ENCODE measurements at regions not wholly inside any gene's neighbourhood (a gene's known extent, or its start where the extent isn't known, plus 50 kb on each side); places are given as distances from the start of the nearest gene placed in this dataset.
"Not testable (repeated sequence)": the region's sequence is repeated elsewhere in the genome, so short reads cannot be mapped to it uniquely, and the experiment has no call there.

- DNase-seq (ENCODE audit: extremely low read depth in 1 of 2, low read depth in 1 of 2): no peak
These were observed 159.3 kb upstream of the JARID2 start for GRCh38 chr6:15086348-15087158.

GRCh38 chr6:15087186-15087589, 158.7 kb upstream of the JARID2 start:
- DNase-seq (ENCODE audit: extremely low read depth in 1 of 2, low read depth in 1 of 2): no peak

DNA sequence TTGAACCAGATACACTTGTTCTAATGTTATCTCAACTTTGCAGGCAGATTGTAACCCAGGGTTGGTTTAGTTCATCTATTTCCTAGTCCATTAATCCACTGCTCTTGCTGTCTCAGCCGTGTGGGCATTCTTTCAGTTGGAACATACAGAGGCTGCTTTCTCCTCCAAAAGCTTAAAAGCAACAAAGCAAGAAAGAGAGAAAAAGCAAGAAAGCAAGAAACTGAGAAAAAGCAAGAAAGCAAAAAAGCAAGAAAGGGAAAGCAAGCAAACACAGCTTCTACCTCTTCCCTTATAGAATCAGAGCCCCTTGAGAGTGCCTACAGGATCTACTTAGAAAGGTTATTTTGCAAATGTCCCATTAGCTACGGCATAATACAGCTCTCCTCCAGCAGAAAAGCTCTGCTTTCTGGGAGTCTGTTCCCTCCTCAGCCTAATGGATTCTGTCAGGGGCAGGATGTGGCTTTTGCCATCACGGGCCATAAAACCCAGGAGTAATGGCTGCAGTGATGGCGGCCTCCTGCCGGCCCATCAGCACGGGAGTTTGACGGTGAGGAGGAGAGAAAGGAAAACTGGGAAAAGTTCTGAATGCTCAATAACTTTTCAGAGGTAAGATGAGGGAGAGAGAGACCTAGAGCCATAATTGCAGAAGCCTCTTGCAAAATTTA, 156.8 kb upstream of the JARID2 start:
- DNase-seq (ENCODE audit: extremely low read depth in 1 of 2, low read depth in 1 of 2): no peak

- no peak for DNase-seq (ENCODE audit: extremely low read depth in 1 of 2, low read depth in 1 of 2)
These were observed 156.2 kb upstream of the JARID2 start for GRCh38 chr6:15089569-15090144.

DNA sequence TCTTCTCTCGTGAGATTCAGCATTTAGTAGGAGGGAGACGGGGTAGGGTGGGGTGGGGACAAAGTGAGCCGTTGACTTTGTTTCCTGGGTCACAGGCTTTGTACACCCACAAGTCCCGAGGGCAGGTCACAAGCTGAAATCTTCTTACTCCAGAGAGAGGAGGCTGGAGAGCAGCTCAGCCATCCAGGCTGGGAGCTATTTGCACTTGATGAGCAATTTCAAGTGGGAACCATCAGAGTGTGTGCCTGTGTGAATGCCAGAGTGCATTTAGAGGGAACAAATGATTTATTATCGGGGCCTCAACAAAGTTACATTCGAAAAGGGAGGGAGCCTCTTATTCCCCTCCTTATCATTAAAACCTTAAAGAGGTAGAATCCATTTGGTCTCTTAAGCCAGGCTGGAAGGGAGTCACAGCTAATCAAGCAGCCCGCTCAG, 155.7 kb upstream of the JARID2 start:
- no peak for DNase-seq (ENCODE audit: extremely low read depth in 1 of 2, low read depth in 1 of 2)

DNA sequence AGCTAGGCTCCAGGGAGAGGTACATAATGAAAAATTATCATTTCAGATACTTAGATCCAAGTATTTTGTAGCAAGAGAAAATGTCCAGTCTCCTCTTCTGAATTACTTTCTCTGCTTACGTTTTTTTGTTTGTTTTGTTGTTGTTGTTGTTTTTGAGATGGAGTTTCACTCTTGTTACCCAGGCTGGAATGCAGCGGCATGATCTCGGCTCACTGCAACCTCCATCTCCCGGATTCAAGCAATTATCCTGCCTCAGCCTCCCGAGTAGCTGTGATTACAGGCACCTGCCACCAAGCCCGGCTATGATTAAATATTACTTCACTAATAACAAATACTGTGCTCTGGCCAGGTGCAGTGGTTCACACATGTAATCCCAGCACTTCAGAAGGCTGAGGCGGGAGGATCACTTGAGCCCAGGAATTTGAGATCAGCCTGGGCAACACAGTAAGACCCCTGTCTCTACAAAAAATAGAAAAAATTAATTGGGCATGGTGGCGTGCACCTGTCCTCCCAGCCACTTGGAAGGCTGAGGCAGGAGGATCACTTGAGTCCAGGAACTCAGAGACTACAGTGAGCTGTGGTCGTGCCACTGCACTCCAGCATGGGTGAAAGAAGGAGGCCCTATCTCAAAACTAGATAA, 155.0 kb upstream of the JARID2 start:
- no peak for DNase-seq (ENCODE audit: extremely low read depth in 1 of 2, low read depth in 1 of 2)

GRCh38 chr6:15096894-15097837, 148.7 kb upstream of the JARID2 start:
- no peak for DNase-seq (ENCODE audit: extremely low read depth in 1 of 2, low read depth in 1 of 2)

GRCh38 chr6:15101130-15101529, 144.7 kb upstream of the JARID2 start:
- no peak for DNase-seq (ENCODE audit: extremely low read depth in 1 of 2, low read depth in 1 of 2)

DNA sequence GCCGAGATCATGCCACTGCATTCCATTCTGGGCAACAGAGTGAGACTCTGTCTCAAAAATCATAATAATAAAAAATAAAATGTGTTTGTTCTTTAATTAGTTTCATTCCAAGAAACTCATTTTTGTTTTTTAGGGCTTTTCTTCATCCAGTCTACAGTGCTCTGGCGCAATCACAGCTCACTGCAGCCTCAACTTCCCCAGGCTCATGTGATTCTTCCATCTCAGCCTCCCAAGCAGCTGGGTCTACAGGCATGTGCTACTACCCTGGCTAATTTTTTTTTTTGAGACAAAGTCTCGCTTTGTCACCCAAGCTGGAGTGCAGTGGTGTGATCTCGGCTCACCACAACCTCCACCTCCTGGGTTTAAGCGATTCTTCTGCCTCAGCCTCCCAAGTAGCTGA, 143.6 kb upstream of the JARID2 start:
- DNase-seq (ENCODE audit: extremely low read depth in 1 of 2, low read depth in 1 of 2): no peak

DNA sequence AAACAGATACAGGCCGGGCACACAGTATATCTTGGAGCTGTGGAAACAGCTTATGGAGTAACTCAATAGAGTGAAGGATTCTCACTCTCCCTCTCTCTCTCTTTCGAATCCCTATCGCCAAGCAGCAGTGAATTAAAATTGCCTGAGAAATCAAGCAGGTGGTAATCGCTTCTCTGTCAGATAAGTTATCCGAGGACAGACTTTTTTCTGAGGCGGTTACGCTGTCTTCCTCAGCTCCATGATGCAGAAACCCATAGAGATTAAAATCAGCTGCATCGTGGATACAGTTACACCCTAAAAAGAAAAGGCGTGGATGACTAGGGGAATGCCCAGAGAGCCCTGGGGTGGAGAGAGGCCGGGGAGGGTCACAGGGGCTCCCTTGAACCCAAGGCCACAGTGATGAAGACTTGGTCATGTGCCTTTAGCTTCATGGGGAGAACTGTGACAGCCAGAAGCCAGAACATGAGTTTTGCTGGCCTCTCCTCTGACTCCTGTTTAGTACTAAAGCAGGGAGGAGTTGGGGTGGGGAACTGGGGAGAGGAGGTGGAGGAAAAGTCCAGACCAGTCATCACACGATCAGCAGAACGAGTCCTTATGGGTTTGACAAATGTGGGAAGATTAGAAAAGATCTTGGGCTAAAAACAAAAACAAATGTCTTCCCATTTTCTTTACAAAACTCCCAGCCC, 138.8 kb upstream of the JARID2 start:
- no peak for DNase-seq (ENCODE audit: extremely low read depth in 1 of 2, low read depth in 1 of 2)

DNA sequence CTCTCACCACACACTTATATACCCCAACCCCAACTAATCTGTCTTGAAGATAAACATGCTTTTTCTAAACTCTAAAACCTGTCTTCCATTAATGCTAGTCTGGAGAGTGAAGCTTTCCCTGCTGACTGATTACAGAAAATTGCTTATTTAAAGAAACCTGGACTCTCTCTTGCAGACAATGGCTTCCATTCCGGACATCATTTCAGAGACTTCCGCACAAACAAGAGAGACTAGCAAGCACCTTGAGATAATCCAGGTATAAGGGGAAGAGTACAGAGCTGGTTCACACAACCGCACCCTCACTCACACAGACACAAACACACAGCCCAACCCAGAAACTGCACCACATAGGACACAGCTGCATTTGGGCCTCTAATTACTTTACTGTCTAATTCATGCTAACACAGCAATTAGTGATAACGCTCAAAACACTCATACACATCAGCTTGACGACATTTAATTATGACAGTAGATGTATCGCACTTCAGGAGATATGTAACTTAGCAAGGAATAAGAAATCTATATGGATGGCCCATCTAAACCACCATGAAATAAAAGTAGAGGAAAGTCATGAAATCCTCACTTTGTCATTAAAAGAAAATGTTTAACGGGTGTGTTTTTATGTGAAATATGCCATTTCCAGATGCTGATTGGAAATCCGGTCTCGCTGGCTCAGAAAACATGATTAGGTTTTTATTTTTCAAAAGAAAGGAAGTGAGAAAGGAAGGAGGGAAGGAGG, 138.1 kb upstream of the JARID2 start:
- no peak for DNase-seq (ENCODE audit: extremely low read depth in 1 of 2, low read depth in 1 of 2)

DNA sequence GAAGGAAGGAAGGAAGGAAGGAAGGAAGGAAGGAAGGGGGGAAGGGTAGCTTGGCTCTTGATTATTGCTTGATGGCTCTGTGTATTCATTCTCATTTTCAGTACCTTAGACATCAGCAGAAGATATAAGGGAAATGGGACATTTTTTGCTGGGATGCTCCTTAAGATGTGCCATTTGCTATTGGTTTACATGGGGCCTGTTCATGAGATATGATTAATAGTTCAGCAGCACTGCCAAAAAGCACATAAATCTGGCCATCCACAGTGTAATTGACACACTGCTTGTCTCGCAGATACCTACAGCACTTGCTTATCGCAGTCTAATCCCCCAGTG, 137.5 kb upstream of the JARID2 start:
- DNase-seq (ENCODE audit: extremely low read depth in 1 of 2, low read depth in 1 of 2): no peak

DNA sequence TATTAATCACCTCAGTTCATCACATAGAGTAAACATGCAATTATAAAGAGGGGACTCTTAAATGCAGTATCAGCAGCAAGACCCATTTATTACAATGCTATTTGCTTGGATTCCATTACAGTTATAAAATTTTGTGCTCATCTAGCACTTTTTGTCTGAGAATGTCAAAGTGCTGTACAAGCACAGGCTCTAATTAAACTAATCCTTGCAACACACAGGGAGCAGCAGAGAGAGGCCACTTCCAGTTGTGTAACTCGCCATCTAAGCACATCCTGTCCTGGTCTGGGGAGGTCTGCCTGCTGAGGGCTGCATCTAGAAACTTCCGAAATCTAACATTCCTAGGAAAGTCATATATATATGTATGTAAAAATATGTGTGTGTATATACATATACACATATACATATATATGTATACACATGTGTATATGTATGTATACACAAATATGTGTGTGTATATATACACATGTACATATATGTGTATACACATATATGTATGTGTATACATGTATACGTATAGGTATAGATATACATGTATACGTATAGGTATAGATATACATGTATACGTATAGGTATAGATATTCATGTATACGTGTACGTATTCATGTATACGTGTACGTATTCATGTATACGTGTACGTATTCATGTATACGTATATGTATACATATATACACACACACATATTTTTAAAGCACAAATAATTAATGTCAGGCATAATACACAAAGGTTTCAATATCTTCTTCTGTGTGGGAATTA, 136.4 kb upstream of the JARID2 start:
- no peak for DNase-seq (ENCODE audit: extremely low read depth in 1 of 2, low read depth in 1 of 2)

DNA sequence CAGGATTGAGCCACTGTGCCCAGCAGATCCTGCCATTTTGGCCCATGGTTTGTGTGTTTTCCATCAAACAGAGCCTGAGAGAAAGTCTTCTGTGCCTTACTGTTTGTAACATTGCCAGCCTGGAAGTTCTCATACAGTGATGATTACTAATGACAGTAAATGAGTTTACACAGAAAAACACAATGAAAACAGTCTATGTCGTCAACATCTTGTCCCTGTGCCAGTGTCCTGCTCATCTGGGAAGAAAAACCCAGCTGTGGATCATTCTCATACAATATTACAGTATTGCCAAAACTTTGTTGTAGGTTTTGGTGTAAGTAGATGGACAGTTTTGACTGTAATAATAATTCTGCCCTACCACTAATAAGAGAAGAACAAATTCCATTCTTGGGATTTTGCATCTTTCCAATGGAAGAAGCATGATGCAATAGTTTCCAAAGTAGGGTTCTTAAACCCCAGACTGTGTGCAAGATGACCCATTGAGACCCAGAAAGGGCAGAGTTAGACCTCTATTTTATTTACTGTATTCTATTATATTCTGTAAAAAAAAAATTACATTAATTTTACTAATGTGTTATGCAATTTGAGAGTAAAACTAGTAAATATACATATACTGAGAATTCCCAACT, 135.0 kb upstream of the JARID2 start:
- no peak for DNase-seq (ENCODE audit: extremely low read depth in 1 of 2, low read depth in 1 of 2)

DNA sequence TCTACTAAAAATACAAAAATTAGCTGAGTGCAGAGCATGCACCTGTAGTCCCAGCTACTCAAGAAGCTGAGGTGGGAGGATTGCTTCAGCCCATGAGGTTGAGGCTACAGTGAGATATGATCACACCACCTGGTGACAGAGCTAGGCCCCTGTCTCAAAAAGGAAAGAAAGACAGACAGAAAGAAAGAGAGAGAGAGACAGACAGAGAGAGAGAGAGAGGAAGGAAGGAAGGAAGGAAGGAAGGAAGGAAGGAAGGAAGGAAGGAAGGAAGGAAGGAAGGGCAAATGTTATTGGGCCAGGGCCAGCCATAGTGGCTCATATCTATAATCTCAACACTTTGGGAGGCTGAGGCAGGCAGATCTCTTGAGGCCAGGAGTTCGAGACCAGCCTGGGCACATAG, 134.3 kb upstream of the JARID2 start:
- DNase-seq (ENCODE audit: extremely low read depth in 1 of 2, low read depth in 1 of 2): not testable (repeated sequence)

DNA sequence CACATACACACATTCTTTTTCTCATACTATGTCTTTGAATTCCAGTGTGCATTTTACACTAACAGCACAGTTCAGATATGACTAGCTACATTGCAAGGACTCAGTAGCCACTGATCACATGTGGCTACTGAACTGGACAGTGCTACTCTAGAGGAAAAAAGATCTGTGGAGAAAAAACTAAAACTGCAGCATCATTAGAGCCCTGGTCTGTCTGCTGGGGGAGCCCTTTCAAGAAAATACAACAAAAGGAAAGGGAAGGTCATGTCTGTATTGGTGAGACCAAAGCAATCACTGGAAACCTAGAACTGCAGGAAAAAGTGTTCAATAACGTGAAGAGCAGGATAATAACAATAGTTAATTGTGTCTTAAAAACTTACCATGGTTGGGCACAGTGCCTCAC, 132.3 kb upstream of the JARID2 start:
- DNase-seq (ENCODE audit: extremely low read depth in 1 of 2, low read depth in 1 of 2): no peak

GRCh38 chr6:15114061-15114460, 131.8 kb upstream of the JARID2 start:
- DNase-seq (ENCODE audit: extremely low read depth in 1 of 2, low read depth in 1 of 2): no peak

DNA sequence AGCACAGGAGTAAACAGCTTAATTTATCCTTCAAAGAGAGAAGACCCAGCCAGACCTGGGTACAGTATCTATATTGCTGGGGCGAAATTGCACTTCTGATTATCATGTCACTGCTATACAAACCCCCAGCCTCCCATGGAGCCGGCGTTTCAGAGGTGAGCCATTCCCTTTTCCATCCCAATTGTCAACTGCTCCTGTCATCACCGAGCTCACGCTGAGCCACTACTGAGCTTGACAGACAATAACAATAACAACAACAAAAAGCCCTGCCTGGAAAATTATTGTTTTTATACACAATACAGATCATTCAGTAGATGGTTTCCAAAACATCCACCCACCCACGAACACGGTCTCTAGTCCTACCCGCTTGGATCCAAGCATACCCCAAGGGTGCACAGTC, 129.0 kb upstream of the JARID2 start:
- no peak for DNase-seq (ENCODE audit: extremely low read depth in 1 of 2, low read depth in 1 of 2)
